ENCODE measurements at regions not wholly inside any gene's neighbourhood (a gene's known extent, or its start where the extent isn't known, plus 50 kb on each side); places are given as distances from the start of the nearest gene placed in this dataset.

- no peak for DNase-seq
- H3K18ac ChIP-seq (ENCODE audit: low read length): no peak overlapping the region
- no peak overlapping the region for H4K12ac ChIP-seq (ENCODE audit: low read depth, low read length)
- no peak overlapping the region for H4K8ac ChIP-seq (ENCODE audit: low read depth, low read length)
- H3K79me1 ChIP-seq (ENCODE audit: low read length): no peaks in the 10 kb centered on the region
- H2AFZ ChIP-seq (ENCODE audit: insufficient read depth, low read length, poor library complexity): no peak overlapping the region
- H3K79me2 ChIP-seq (ENCODE audit: control insufficient read depth, insufficient read depth, low read length, poor library complexity): no peaks in the 10 kb centered on the region
- H2BK5ac ChIP-seq (ENCODE audit: low read depth, low read length, poor library complexity): no peak overlapping the region
- H4K91ac ChIP-seq (ENCODE audit: low read depth, low read length): no peak overlapping the region
- H3K4me3 ChIP-seq (ENCODE audit: low read depth, low read length): no peak overlapping the region
- no peak overlapping the region for H3K9ac ChIP-seq (ENCODE audit: low read length)
- H3K9me3 ChIP-seq (ENCODE audit: insufficient read depth, low read depth, low read length): no peaks in the 10 kb centered on the region
- WGBS (ENCODE audit: extremely low coverage, insufficient coverage, insufficient read length): no CpG with 5 or more reads among the region's 2 CpGs
- no peak overlapping the region for H2AK5ac ChIP-seq (ENCODE audit: low read length)
- H3K27me3 ChIP-seq (ENCODE audit: insufficient read depth, low read length): no peaks in the 10 kb centered on the region
- H3K14ac ChIP-seq (ENCODE audit: low read length): no peak overlapping the region
- no peak overlapping the region for H3K23ac ChIP-seq (ENCODE audit: low read length)
- no peaks in the 10 kb centered on the region for H3K36me3 ChIP-seq (ENCODE audit: control insufficient read depth in 1 of 2, insufficient read depth in 2 of 2, low read length in 2 of 2)
- H3K4me1 ChIP-seq (ENCODE audit: control insufficient read depth in 1 of 2, insufficient read depth in 2 of 2, low read length in 2 of 2): no peaks in the 10 kb centered on the region
- no peak overlapping the region for H3K4me2 ChIP-seq (ENCODE audit: low read length)
- H2BK12ac ChIP-seq (ENCODE audit: low read length): no peak overlapping the region
- H3K27ac ChIP-seq (ENCODE audit: low read depth, low read length): no peak overlapping the region
- H3K4ac ChIP-seq (ENCODE audit: low read depth, low read length): no peak overlapping the region
- no peak overlapping the region for H2BK120ac ChIP-seq (ENCODE audit: insufficient read depth, low read length, poor library complexity)
These were observed 62.7 kb upstream of the TSPAN11 start for GRCh38 chr12:30863839-30864238.

GRCh38 chr12:30862486-30862885 is 64.1 kb upstream of the TSPAN11 start:
- no peak for DNase-seq
- Histone ChIP-seq H4K91ac (ENCODE audit: low read depth, low read length) (no peak overlapping the region), H3K79me2 (ENCODE audit: control insufficient read depth, insufficient read depth, low read length, poor library complexity) (no peaks in the 10 kb centered on the region), H3K4me1 (ENCODE audit: control insufficient read depth in 1 of 2, insufficient read depth in 2 of 2, low read length in 2 of 2) (no peaks in the 10 kb centered on the region), H3K4me3 (ENCODE audit: low read depth, low read length) (no peak overlapping the region), H3K79me1 (ENCODE audit: low read length) (no peaks in the 10 kb centered on the region), H2AFZ (ENCODE audit: insufficient read depth, low read length, poor library complexity) (no peak overlapping the region), H3K27me3 (ENCODE audit: insufficient read depth, low read length) (no peaks in the 10 kb centered on the region), H3K27ac (ENCODE audit: low read depth, low read length) (no peak overlapping the region), H3K36me3 (ENCODE audit: control insufficient read depth in 1 of 2, insufficient read depth in 2 of 2, low read length in 2 of 2) (no peaks in the 10 kb centered on the region), H2AK5ac (ENCODE audit: low read length) (no peak overlapping the region), H3K23ac (ENCODE audit: low read length) (no peak overlapping the region), H3K4me2 (ENCODE audit: low read length) (no peak overlapping the region), H3K4ac (ENCODE audit: low read depth, low read length) (no peak overlapping the region), H2BK120ac (ENCODE audit: insufficient read depth, low read length, poor library complexity) (no peak overlapping the region), H2BK12ac (ENCODE audit: low read length) (no peak overlapping the region), H4K12ac (ENCODE audit: low read depth, low read length) (no peak overlapping the region), H3K18ac (ENCODE audit: low read length) (no peak overlapping the region), H3K9ac (ENCODE audit: low read length) (no peak overlapping the region), H3K14ac (ENCODE audit: low read length) (no peak overlapping the region), H3K9me3 (ENCODE audit: insufficient read depth, low read depth, low read length) (no peaks in the 10 kb centered on the region), H4K8ac (ENCODE audit: low read depth, low read length) (no peak overlapping the region), H2BK5ac (ENCODE audit: low read depth, low read length, poor library complexity) (no peak overlapping the region)
- no CpG with 5 or more reads among the region's 5 CpGs for WGBS (ENCODE audit: extremely low coverage, insufficient coverage, insufficient read length)

- Histone ChIP-seq H2AFZ (ENCODE audit: insufficient read depth, low read length, poor library complexity) (no peak overlapping the region), H3K23ac (ENCODE audit: low read length) (no peak overlapping the region), H3K9me3 (ENCODE audit: insufficient read depth, low read depth, low read length) (no peaks in the 10 kb centered on the region), H3K14ac (ENCODE audit: low read length) (no peak overlapping the region), H3K4me1 (ENCODE audit: control insufficient read depth in 1 of 2, insufficient read depth in 2 of 2, low read length in 2 of 2) (no peaks in the 10 kb centered on the region), H2AK5ac (ENCODE audit: low read length) (no peak overlapping the region), H3K18ac (ENCODE audit: low read length) (no peak overlapping the region), H2BK12ac (ENCODE audit: low read length) (no peak overlapping the region), H3K4me3 (ENCODE audit: low read depth, low read length) (no peak overlapping the region), H2BK120ac (ENCODE audit: insufficient read depth, low read length, poor library complexity) (no peak overlapping the region), H4K8ac (ENCODE audit: low read depth, low read length) (no peak overlapping the region), H3K27me3 (ENCODE audit: insufficient read depth, low read length) (no peaks in the 10 kb centered on the region), H4K91ac (ENCODE audit: low read depth, low read length) (no peak overlapping the region), H2BK5ac (ENCODE audit: low read depth, low read length, poor library complexity) (no peak overlapping the region), H3K27ac (ENCODE audit: low read depth, low read length) (no peak overlapping the region), H3K4me2 (ENCODE audit: low read length) (no peak overlapping the region), H3K4ac (ENCODE audit: low read depth, low read length) (no peak overlapping the region), H4K12ac (ENCODE audit: low read depth, low read length) (no peak overlapping the region), H3K79me1 (ENCODE audit: low read length) (no peaks in the 10 kb centered on the region), H3K36me3 (ENCODE audit: control insufficient read depth in 1 of 2, insufficient read depth in 2 of 2, low read length in 2 of 2) (no peaks in the 10 kb centered on the region), H3K9ac (ENCODE audit: low read length) (no peak overlapping the region), H3K79me2 (ENCODE audit: control insufficient read depth, insufficient read depth, low read length, poor library complexity) (no peaks in the 10 kb centered on the region)
- no peak for DNase-seq
- no CpG with 5 or more reads among the region's 2 CpGs for whole genome bisulfite sequencing (ENCODE audit: extremely low coverage, insufficient coverage, insufficient read length)
These were observed 67.3 kb upstream of the TSPAN11 start for GRCh38 chr12:30859226-30859625.

GRCh38 chr12:30858471-30858870 is 68.1 kb upstream of the TSPAN11 start:
- H2BK12ac ChIP-seq (ENCODE audit: low read length): no peak overlapping the region
- no peak overlapping the region for H3K23ac ChIP-seq (ENCODE audit: low read length)
- H2BK120ac ChIP-seq (ENCODE audit: insufficient read depth, low read length, poor library complexity): no peak overlapping the region
- no peak overlapping the region for H3K4me3 ChIP-seq (ENCODE audit: low read depth, low read length)
- H3K9ac ChIP-seq (ENCODE audit: low read length): no peak overlapping the region
- no peaks in the 10 kb centered on the region for H3K27me3 ChIP-seq (ENCODE audit: insufficient read depth, low read length)
- no peak for DNase-seq
- H3K9me3 ChIP-seq (ENCODE audit: insufficient read depth, low read depth, low read length): no peaks in the 10 kb centered on the region
- H4K12ac ChIP-seq (ENCODE audit: low read depth, low read length): no peak overlapping the region
- H3K79me1 ChIP-seq (ENCODE audit: low read length): no peaks in the 10 kb centered on the region
- H3K4ac ChIP-seq (ENCODE audit: low read depth, low read length): no peak overlapping the region
- no peak overlapping the region for H3K4me2 ChIP-seq (ENCODE audit: low read length)
- H3K14ac ChIP-seq (ENCODE audit: low read length): no peak overlapping the region
- no peaks in the 10 kb centered on the region for H3K36me3 ChIP-seq (ENCODE audit: control insufficient read depth in 1 of 2, insufficient read depth in 2 of 2, low read length in 2 of 2)
- no CpG with 5 or more reads among the region's 4 CpGs for WGBS (ENCODE audit: extremely low coverage, insufficient coverage, insufficient read length)
- no peaks in the 10 kb centered on the region for H3K4me1 ChIP-seq (ENCODE audit: control insufficient read depth in 1 of 2, insufficient read depth in 2 of 2, low read length in 2 of 2)
- no peak overlapping the region for H2AFZ ChIP-seq (ENCODE audit: insufficient read depth, low read length, poor library complexity)
- H3K27ac ChIP-seq (ENCODE audit: low read depth, low read length): no peak overlapping the region
- no peak overlapping the region for H2AK5ac ChIP-seq (ENCODE audit: low read length)
- H4K8ac ChIP-seq (ENCODE audit: low read depth, low read length): no peak overlapping the region
- H3K79me2 ChIP-seq (ENCODE audit: control insufficient read depth, insufficient read depth, low read length, poor library complexity): no peaks in the 10 kb centered on the region
- H3K18ac ChIP-seq (ENCODE audit: low read length): no peak overlapping the region
- no peak overlapping the region for H2BK5ac ChIP-seq (ENCODE audit: low read depth, low read length, poor library complexity)
- no peak overlapping the region for H4K91ac ChIP-seq (ENCODE audit: low read depth, low read length)
